Smooth muscle cell (in vitro differentiated cells): ENCODE measurements at regions not wholly inside any gene's neighbourhood (a gene's known extent, or its start where the extent isn't known, plus 50 kb on each side); places are given as distances from the start of the nearest gene placed in this dataset.

Experiments
- DNase-seq: peaks from one replicate; lab custom pipeline; 2025; ENCODE audit not compliant: unreplicated experiment; lab: John Stamatoyannopoulos, UW
- H2AFZ ChIP-seq: fragments of 200-600 bp; sonication (generic); 2 replicates; pipeline ENCODE4 v1.6.0; 2016; ENCODE audit warnings: antibody characterized with exemption, low read depth, mild to moderate bottlenecking
- H3F3A ChIP-seq: fragments of 200-600 bp; sonication (generic); 2 replicates; pipeline ENCODE4 v1.6.0; 2017; ENCODE audit warnings: antibody characterized with exemption, low read depth
- H3K27ac ChIP-seq: fragments of 200-600 bp; sonication (generic); 2 replicates; pipeline ENCODE4 v1.5.1; 2016; ENCODE audit warnings: low read depth, mild to moderate bottlenecking
- H3K27me3 ChIP-seq: fragments of 200-600 bp; sonication (generic); 2 replicates; pipeline ENCODE4 v1.6.1; 2016; ENCODE audit warnings: low read depth, mild to moderate bottlenecking
- H3K36me3 ChIP-seq: fragments of 200-600 bp; sonication (generic); 2 replicates; pipeline ENCODE4 v1.5.1; 2016; ENCODE audit warnings: low read depth
- H3K4me1 ChIP-seq: fragments of 200-600 bp; sonication (generic); 2 replicates; pipeline ENCODE4 v1.5.1; 2016; ENCODE audit warnings: low read depth
- H3K4me2 ChIP-seq: fragments of 200-600 bp; sonication (generic); 2 replicates; pipeline ENCODE4 v1.6.0; 2016; ENCODE audit warnings: mild to moderate bottlenecking
- H3K4me3 ChIP-seq: fragments of 200-600 bp; sonication (generic); 2 replicates; pipeline ENCODE4 v1.5.1; 2016; ENCODE audit warnings: mild to moderate bottlenecking
- H3K79me2 ChIP-seq: fragments of 200-600 bp; sonication (generic); 2 replicates; pipeline ENCODE4 v1.6.0; 2016; ENCODE audit warnings: low read depth, mild to moderate bottlenecking
- H3K9ac ChIP-seq: fragments of 200-600 bp; sonication (generic); 2 replicates; pipeline ENCODE4 v1.6.0; 2016; ENCODE audit warnings: low read depth
- H3K9me3 ChIP-seq: fragments of 200-600 bp; sonication (generic); replicated peaks from 2 replicates; pipeline ENCODE4 v1.5.1; 2016; ENCODE audit warnings: low read depth
- H4K20me1 ChIP-seq: fragments of 200-600 bp; sonication (generic); 2 replicates; pipeline ENCODE4 v1.6.0; 2016; ENCODE audit warnings: low read depth
- CTCF ChIP-seq: fragments of 200-600 bp; sonication (generic); IDR thresholded peaks from 2 replicates; pipeline ENCODE4 v1.5.1; 2017; ENCODE audit warnings: borderline replicate concordance, mild to moderate bottlenecking, antibody characterized with exemption; ENCODE audit not compliant: insufficient read depth, poor library complexity, severe bottlenecking
- WGBS: methylation state at CpG from one replicate; pipeline ENCODE4 v1.1.7; 2016; ENCODE audit warnings: low lambda C conversion rate; 5-methylcytosine and 5-hydroxymethylcytosine counted together

- Histone ChIP-seq H3K27ac (peak overlapping the region; percentile 70), H3K4me1 (peaks cover 13% of the 10 kb centered on the region), H3K36me3 (no peaks in the 10 kb centered on the region), H3K4me3 (no peak overlapping the region), H2AFZ (no peak overlapping the region), H3K27me3 (no peaks in the 10 kb centered on the region), H3K9me3 (no peaks in the 10 kb centered on the region), H4K20me1 (no peaks in the 10 kb centered on the region), H3K79me2 (no peaks in the 10 kb centered on the region), H3K4me2 (peak overlapping the region; percentile 74), H3F3A (no peaks in the 10 kb centered on the region), H3K9ac (no peak overlapping the region)
- WGBS = 26% methylated on average over 3 of the region's 3 CpGs
- DNase-seq = no peak
- TF ChIP-seq CTCF = no peak
These were observed 390.0 kb downstream of the ARL4A start for GRCh38 chr7:13077466-13077865.

DNA sequence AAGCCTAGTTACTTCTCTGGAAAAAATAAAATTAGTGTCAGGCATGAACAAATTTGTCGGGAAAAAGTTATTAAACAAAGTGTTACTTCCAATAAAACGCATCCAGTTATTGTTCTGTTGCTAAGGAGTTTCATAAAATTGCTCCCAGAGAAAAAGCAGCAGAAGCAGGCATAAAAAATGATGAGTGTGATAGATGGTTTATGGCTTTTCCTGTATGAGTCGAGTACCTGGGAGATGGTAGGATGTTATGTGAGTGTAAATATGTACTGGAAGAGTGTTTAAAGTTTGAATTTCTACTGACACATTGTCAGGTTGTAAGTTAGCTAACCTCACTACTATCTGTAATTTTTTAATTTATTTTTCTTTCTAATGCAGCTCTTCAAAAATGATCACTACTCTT is 390.7 kb downstream of the ARL4A start:
- Histone ChIP-seq H3K27me3 (no peaks in the 10 kb centered on the region), H3K79me2 (no peaks in the 10 kb centered on the region), H2AFZ (no peak overlapping the region), H3K4me1 (peaks cover 13% of the 10 kb centered on the region), H3K9me3 (no peaks in the 10 kb centered on the region), H3K9ac (no peak overlapping the region), H3F3A (no peaks in the 10 kb centered on the region), H3K36me3 (no peaks in the 10 kb centered on the region), H4K20me1 (no peaks in the 10 kb centered on the region), H3K27ac (peak overlapping the region; percentile 70), H3K4me2 (peak overlapping the region; percentile 74), H3K4me3 (no peak overlapping the region)
- 60% methylated on average over 3 of the region's 3 CpGs for WGBS
- TF ChIP-seq CTCF = no peak
- no peak for DNase-seq

GRCh38 chr7:13090959-13091358 is 403.5 kb downstream of the ARL4A start:
- no peak overlapping the region for H3K4me2 ChIP-seq
- no peak for TF ChIP-seq CTCF
- H3K4me1 ChIP-seq = peaks cover 6% of the 10 kb centered on the region
- H3K27ac ChIP-seq = no peak overlapping the region
- H3K36me3 ChIP-seq = no peaks in the 10 kb centered on the region
- H4K20me1 ChIP-seq = no peaks in the 10 kb centered on the region
- no peak overlapping the region for H2AFZ ChIP-seq
- whole genome bisulfite sequencing = 95% methylated on average over 1 of the region's 1 CpG
- H3K9ac ChIP-seq = no peak overlapping the region
- no peaks in the 10 kb centered on the region for H3K79me2 ChIP-seq
- H3F3A ChIP-seq = peaks cover 6% of the 10 kb centered on the region
- no peaks in the 10 kb centered on the region for H3K9me3 ChIP-seq
- no peaks in the 10 kb centered on the region for H3K27me3 ChIP-seq
- DNase-seq = no peak
- no peak overlapping the region for H3K4me3 ChIP-seq

DNA sequence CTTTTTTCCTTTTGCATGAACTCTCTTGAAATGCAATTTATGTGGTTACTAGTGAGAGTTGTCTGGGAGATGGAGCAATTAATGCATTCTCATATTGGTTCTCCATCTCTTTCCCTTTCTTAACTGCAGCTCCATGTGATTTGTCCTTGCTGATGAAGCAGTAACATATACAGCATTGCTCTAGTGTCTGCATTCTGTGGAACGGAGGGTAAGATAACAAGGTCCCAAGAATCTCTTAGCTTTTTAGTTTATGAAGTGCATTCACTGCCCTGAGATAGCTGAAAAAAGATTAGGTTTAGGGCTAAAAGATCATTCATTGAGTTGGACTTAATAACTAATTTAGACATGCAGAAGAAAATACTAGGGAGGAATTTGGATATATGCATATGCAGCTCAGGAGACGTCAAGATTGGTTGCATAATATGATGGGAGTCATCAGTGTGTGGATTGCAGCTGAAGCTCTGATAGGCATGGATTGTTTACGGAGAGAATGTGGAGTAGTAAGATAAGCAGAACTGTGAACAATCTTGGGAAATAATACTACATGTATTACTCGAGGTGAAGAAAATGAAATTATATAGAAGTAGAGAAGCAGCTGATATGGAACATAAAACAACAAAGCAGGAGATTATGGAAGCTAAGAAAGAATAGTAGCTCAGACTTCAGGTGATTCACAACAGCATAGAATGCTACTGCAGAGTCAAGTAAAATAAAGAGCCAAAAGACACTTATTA is 404.7 kb downstream of the ARL4A start:
- peak overlapping the region; percentile 76 for H3K4me2 ChIP-seq
- H2AFZ ChIP-seq = no peak overlapping the region
- WGBS = 21% methylated on average over 4 of the region's 4 CpGs

More for the DNA sequence above, 404.7 kb downstream of the ARL4A start:
- DNase-seq = no peak
- Histone ChIP-seq H3K27me3 (no peaks in the 10 kb centered on the region), H3K36me3 (no peaks in the 10 kb centered on the region), H3K27ac (peak overlapping the region; percentile 5), H3K9me3 (no peaks in the 10 kb centered on the region), H4K20me1 (no peaks in the 10 kb centered on the region), H3K79me2 (no peaks in the 10 kb centered on the region), H3F3A (peaks cover 6% of the 10 kb centered on the region), H3K4me1 (peaks cover 6% of the 10 kb centered on the region), H3K9ac (no peak overlapping the region), H3K4me3 (peak overlapping the region; percentile 5)
- TF ChIP-seq CTCF = no peak
